ENCODE measurements at regions not wholly inside any gene's neighbourhood (a gene's known extent, or its start where the extent isn't known, plus 50 kb on each side); places are given as distances from the start of the nearest gene placed in this dataset.

- TF ChIP-seq POLR2AphosphoS5 (IDR thresholded peaks at IDR 0.05; ENCODE audit: low read depth, low read length) (no peak), CTCF (IDR thresholded peaks at IDR 0.05) (no peak), REST (IDR thresholded peaks at IDR 0.05; ENCODE audit: insufficient read depth in 1 of 2, low read depth in 2 of 2, low read length in 1 of 2) (no peak), SIN3A (IDR thresholded peaks at IDR 0.05; ENCODE audit: borderline replicate concordance, insufficient read depth, low read depth, low read length) (no peak), TCF7L2 (IDR thresholded peaks at IDR 0.05; ENCODE audit: low read depth, low read length) (no peak)
Measured at GRCh38 chr4:128570387-128570975, 239.0 kb upstream of the JADE1 start.
